ENCODE measurements at regions not wholly inside any gene's neighbourhood (a gene's known extent, or its start where the extent isn't known, plus 50 kb on each side); places are given as distances from the start of the nearest gene placed in this dataset.
A peak's percentile ranks its signal among the peaks of the same experiment; 100 is the strongest.

GRCh38 chr9:129411501-129412175 is 209.3 kb downstream of the C9orf50 start:
- ATAC-seq (ENCODE audit: poor library complexity) (no peak), DNase-seq (no peak)
- H3K4me1 Mint-ChIP-seq (ENCODE audit: low read depth) = peaks cover 40% of the 10 kb centered on the region
- no peaks in the 10 kb centered on the region for H3K27me3 Mint-ChIP-seq
- peak overlapping the region; percentile 25 for H3K4me3 Mint-ChIP-seq
- no peak overlapping the region for H3K4me3 ChIP-seq (ENCODE audit: low read length)
- H3K36me3 ChIP-seq (ENCODE audit: insufficient read depth, low read length) = no peaks in the 10 kb centered on the region
- no peaks in the 10 kb centered on the region for H3K27me3 ChIP-seq (ENCODE audit: control insufficient read depth in 1 of 2, insufficient read depth in 2 of 2, low read length in 2 of 2)
- H3K9me3 ChIP-seq (ENCODE audit: control insufficient read depth in 1 of 2, insufficient read depth in 1 of 2, low read length in 2 of 2) = peaks cover 0 to 8% of the 10 kb centered on the region in 2 experiments
- intact Hi-C loops (cut with DNase I, micrococcal nuclease) = loop anchor here (2.0 to 5.0 kb wide), 4 partner anchors 46 to 237 kb away; no protein-coding TSS in a partner anchor
- peaks cover 5% of the 10 kb centered on the region for H3K9me3 Mint-ChIP-seq
- H3K36me3 Mint-ChIP-seq (ENCODE audit: low read depth) = peaks cover 9% of the 10 kb centered on the region
- peaks cover 39% of the 10 kb centered on the region for H3K4me1 ChIP-seq (ENCODE audit: insufficient read depth, low read length)
- CTCF ChIA-PET = interaction anchor here (1.5 kb wide), 1 partner anchor 269 kb away, joined by 4 read pairs; no protein-coding TSS in a partner anchor
- POLR2A ChIA-PET = no interaction called here
- no peak overlapping the region for H3K27ac ChIP-seq (ENCODE audit: low read depth in 1 of 2, low read length in 2 of 2)
- no peak for TF ChIP-seq CTCF (IDR thresholded peaks at IDR 0.05)
- peak overlapping the region; percentile 99 for H3K27ac Mint-ChIP-seq

GRCh38 chr9:129410226-129410625 is 210.7 kb downstream of the C9orf50 start:
- DNase-seq (peak in 2 of 14 experiments; percentile 34 to 51), ATAC-seq (ENCODE audit: poor library complexity) (no peak)
- Mint-ChIP-seq H3K27ac (peak overlapping the region; percentile 74), H3K36me3 (ENCODE audit: low read depth) (peaks cover 9% of the 10 kb centered on the region), H3K9me3 (peaks cover 5% of the 10 kb centered on the region), H3K27me3 (no peaks in the 10 kb centered on the region), H3K4me3 (no peak overlapping the region), H3K4me1 (ENCODE audit: low read depth) (peaks cover 42% of the 10 kb centered on the region)
- H3K27me3 ChIP-seq (ENCODE audit: control insufficient read depth in 1 of 2, insufficient read depth in 2 of 2, low read length in 2 of 2) = no peaks in the 10 kb centered on the region
- no peak overlapping the region for H3K4me3 ChIP-seq (ENCODE audit: low read length)
- peaks cover 0 to 8% of the 10 kb centered on the region in 2 experiments for H3K9me3 ChIP-seq (ENCODE audit: control insufficient read depth in 1 of 2, insufficient read depth in 1 of 2, low read length in 2 of 2)
- no peak for TF ChIP-seq CTCF (IDR thresholded peaks at IDR 0.05)
- ChIA-PET CTCF (no interaction called here), POLR2A (no interaction called here)
- H3K4me1 ChIP-seq (ENCODE audit: insufficient read depth, low read length) = peaks cover 34% of the 10 kb centered on the region
- no peak overlapping the region for H3K27ac ChIP-seq (ENCODE audit: low read depth in 1 of 2, low read length in 2 of 2)
- intact Hi-C loops (cut with DNase I, micrococcal nuclease) = loop anchor here in 1 of 2 experiments (5.0 kb wide), 1 partner anchor 47 kb away; no protein-coding TSS in a partner anchor
- no peaks in the 10 kb centered on the region for H3K36me3 ChIP-seq (ENCODE audit: insufficient read depth, low read length)

- intact Hi-C loops (cut with DNase I, micrococcal nuclease) = no loop called here
- no peaks in the 10 kb centered on the region for H3K27me3 ChIP-seq (ENCODE audit: control insufficient read depth in 1 of 2, insufficient read depth in 2 of 2, low read length in 2 of 2)
- H3K4me3 Mint-ChIP-seq = no peak overlapping the region
- no peak for TF ChIP-seq CTCF (IDR thresholded peaks at IDR 0.05)
- H3K36me3 Mint-ChIP-seq (ENCODE audit: low read depth) = peaks cover 5% of the 10 kb centered on the region
- ATAC-seq (ENCODE audit: poor library complexity) (no peak), DNase-seq (no peak)
- H3K27me3 Mint-ChIP-seq = no peaks in the 10 kb centered on the region
- no peak overlapping the region for H3K4me3 ChIP-seq (ENCODE audit: low read length)
- POLR2A ChIA-PET = no interaction called here
- H3K9me3 Mint-ChIP-seq = peaks cover 5% of the 10 kb centered on the region
- peaks cover 0 to 8% of the 10 kb centered on the region in 2 experiments for H3K9me3 ChIP-seq (ENCODE audit: control insufficient read depth in 1 of 2, insufficient read depth in 1 of 2, low read length in 2 of 2)
- no peak overlapping the region for H3K27ac Mint-ChIP-seq
- no peak overlapping the region for H3K27ac ChIP-seq (ENCODE audit: low read depth in 1 of 2, low read length in 2 of 2)
- peaks cover 35% of the 10 kb centered on the region for H3K4me1 Mint-ChIP-seq (ENCODE audit: low read depth)
- peaks cover 19% of the 10 kb centered on the region for H3K4me1 ChIP-seq (ENCODE audit: insufficient read depth, low read length)
- no peaks in the 10 kb centered on the region for H3K36me3 ChIP-seq (ENCODE audit: insufficient read depth, low read length)
- CTCF ChIA-PET = interaction anchor here (1.2 kb wide), 1 partner anchor 234 kb away, joined by 6 read pairs; no protein-coding TSS in a partner anchor
These were observed 212.2 kb downstream of the C9orf50 start for GRCh38 chr9:129408535-129409215.

All from CD4-positive, alpha-beta T cell (primary cell).